ENCODE measurements at regions not wholly inside any gene's neighbourhood (a gene's known extent, or its start where the extent isn't known, plus 50 kb on each side); places are given as distances from the start of the nearest gene placed in this dataset.

DNA sequence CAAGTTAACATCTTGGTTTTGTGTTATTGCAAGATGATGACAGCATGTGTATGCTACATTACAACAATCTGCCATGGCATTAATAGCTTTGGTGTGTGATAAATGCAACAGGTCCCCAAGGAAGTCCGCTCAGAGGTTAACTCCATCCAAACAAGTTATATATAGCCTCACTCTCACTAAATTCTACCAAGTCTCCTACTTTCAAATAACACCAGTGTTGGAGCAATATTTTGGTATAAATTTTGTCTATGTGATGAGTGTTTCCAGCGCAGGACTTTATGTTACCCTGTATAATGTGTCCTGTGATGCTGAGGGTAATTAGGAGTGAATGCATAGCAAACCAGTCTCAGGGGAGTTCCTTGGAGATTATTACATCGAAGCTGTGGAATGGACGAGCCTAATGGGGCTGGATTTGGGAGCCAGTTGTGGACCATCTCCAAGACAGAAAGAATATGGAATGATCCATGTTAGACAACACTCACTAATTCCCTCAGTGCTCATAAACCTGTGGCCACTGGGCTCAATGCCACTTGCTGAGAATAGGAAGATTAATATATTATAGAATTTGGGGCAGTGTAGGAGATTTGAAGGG is 127.6 kb upstream of the CXCL12 start:
- no peak overlapping the region for H3K27ac ChIP-seq (ENCODE audit: low read depth, low read length)
- CTCF ChIA-PET = no interaction called here
- H3K36me3 ChIP-seq (ENCODE audit: control insufficient read depth in 1 of 2, insufficient read depth in 2 of 2, low read length in 2 of 2) = no peaks in the 10 kb centered on the region
- no peak overlapping the region for H3K4me3 ChIP-seq (replicated peaks in 1 of 2; ENCODE audit: low read depth in 1 of 2, low read length in 2 of 2)
- no peak for ATAC-seq
- no peaks in the 10 kb centered on the region for H3K9me3 ChIP-seq (ENCODE audit: control insufficient read depth in 1 of 2, insufficient read depth in 1 of 2, low read depth in 1 of 2, low read length in 2 of 2)
- no peak overlapping the region for H3K4me2 ChIP-seq (ENCODE audit: low read length)
- DNase-seq (ENCODE audit: low read depth, low spot score) = no peak
- H3K27me3 ChIP-seq (ENCODE audit: insufficient read depth, low read length) = peaks cover 14% of the 10 kb centered on the region; the same call in 1 of the 2 replicates
- POLR2A ChIA-PET = no interaction called here
- H3K9me2 ChIP-seq (ENCODE audit: insufficient read depth) = no peaks in the 10 kb centered on the region
- H2AFZ ChIP-seq (ENCODE audit: low read depth, low read length, poor library complexity, severe bottlenecking) = no peak overlapping the region
- H3K4me1 ChIP-seq (ENCODE audit: control insufficient read depth in 1 of 2, insufficient read depth in 2 of 2, low read length in 2 of 2) = no peaks in the 10 kb centered on the region
- RAD21 ChIA-PET (ENCODE audit: low non-redundant PET in 1 of 2, low total read pairs in 2 of 2, uncharacterized antibody in 2 of 2, unreplicated experiment in 2 of 2) = no interaction called here
- no peak overlapping the region for H3K9ac ChIP-seq (ENCODE audit: low read length)
- no TSS peak for BruUV-seq (replicated peaks)
- intact Hi-C loops (cut with micrococcal nuclease) = no loop called here
- no peak for TF ChIP-seq YY1 (IDR thresholded peaks at IDR 0.05; ENCODE audit: extremely low read depth, insufficient replicate concordance, low read depth, low read length)
- TF ChIP-seq EZH2 (IDR thresholded peaks at IDR 0.05) = no peak
- no peak for TF ChIP-seq SP1 (IDR thresholded peaks at IDR 0.05; ENCODE audit: low read depth)
- no peak for TF ChIP-seq ZNF274 (IDR thresholded peaks at IDR 0.05; ENCODE audit: low read depth, low read length)
- TF ChIP-seq MAX (IDR thresholded peaks at IDR 0.05) = no peak
- no peak for TF ChIP-seq POLR2A (IDR thresholded peaks at IDR 0.05; ENCODE audit: borderline replicate concordance, extremely low read depth, insufficient read depth, insufficient read length)
- no peak for TF ChIP-seq FOSL1 (IDR thresholded peaks at IDR 0.05; ENCODE audit: low read depth)
- no peak for TF ChIP-seq EGR1 (IDR thresholded peaks at IDR 0.05; ENCODE audit: low read depth)
- no peak for TF ChIP-seq ELF1 (IDR thresholded peaks at IDR 0.05; ENCODE audit: borderline replicate concordance, low read depth)
- TF ChIP-seq TCF7L2 (IDR thresholded peaks at IDR 0.05; ENCODE audit: borderline replicate concordance, extremely low read depth, insufficient read depth, insufficient read length) = no peak
- TF ChIP-seq CEBPB (IDR thresholded peaks at IDR 0.05; ENCODE audit: low read depth) = no peak
- TF ChIP-seq REST (IDR thresholded peaks at IDR 0.05; ENCODE audit: low read depth) = no peak
- TF ChIP-seq SRF (IDR thresholded peaks at IDR 0.05; ENCODE audit: low read depth) = no peak
- TF ChIP-seq CTCF (IDR thresholded peaks at IDR 0.05 in 2 of 3, conservative IDR thresholded peaks at IDR 0.05 in 1 of 3; ENCODE audit: borderline replicate concordance in 1 of 3, insufficient read depth in 1 of 3, low read depth in 2 of 3, low read length in 2 of 3) = no peak
- no peak for TF ChIP-seq EZH2phosphoT487 (IDR thresholded peaks at IDR 0.05; ENCODE audit: borderline replicate concordance)
- TF ChIP-seq CBX3 (IDR thresholded peaks at IDR 0.05; ENCODE audit: low read depth) = no peak
- no peak for TF ChIP-seq POLR2AphosphoS5 (IDR thresholded peaks at IDR 0.05; ENCODE audit: low read depth, low read length)
- TF ChIP-seq SIN3A (IDR thresholded peaks at IDR 0.05; ENCODE audit: low read depth) = no peak
- no peak for TF ChIP-seq ZFX (IDR thresholded peaks at IDR 0.05)
- no peak for TF ChIP-seq JUND (IDR thresholded peaks at IDR 0.05)
- H3K79me2 ChIP-seq (ENCODE audit: insufficient read depth, low read length) = no peaks in the 10 kb centered on the region
- no peaks in the 10 kb centered on the region for H4K20me1 ChIP-seq (ENCODE audit: insufficient read depth)

Measured in HCT116 (cell line).